GM18511 (cell line): ENCODE measurements at regions not wholly inside any gene's neighbourhood (a gene's known extent, or its start where the extent isn't known, plus 50 kb on each side); places are given as distances from the start of the nearest gene placed in this dataset.
"Not testable (repeated sequence)": the region's sequence is repeated elsewhere in the genome, so short reads cannot be mapped to it uniquely, and the experiment has no call there.

Source experiments
- ATAC-seq: cut with Tn5 transposase; IDR thresholded peaks from one replicate; pipeline ENCODE4 v1.9.1; 2021; ENCODE audit warnings: mild to moderate bottlenecking, moderate library complexity; ENCODE audit not compliant: unreplicated experiment

DNA sequence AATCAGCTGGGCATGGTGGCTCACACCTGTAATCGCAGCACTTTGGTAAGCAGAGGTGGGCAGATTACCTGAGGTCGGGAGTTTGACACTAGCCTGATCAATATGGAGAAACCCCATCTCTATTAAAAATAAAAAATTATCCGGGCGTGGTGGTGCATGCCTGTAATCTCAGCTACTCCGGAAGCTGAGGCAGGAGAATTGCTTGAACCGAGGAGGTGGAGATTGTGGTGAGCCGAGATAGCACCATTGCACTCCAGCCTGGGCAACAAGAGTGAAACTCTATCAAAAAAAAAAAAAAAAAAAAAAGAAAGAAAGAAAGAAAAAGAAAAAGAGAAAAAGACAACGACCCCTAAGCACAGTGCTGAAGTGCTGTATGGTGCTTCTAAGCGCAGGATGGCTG is 280.6 kb upstream of the MAF start:
- ATAC-seq, result not testable (repeated sequence)

DNA sequence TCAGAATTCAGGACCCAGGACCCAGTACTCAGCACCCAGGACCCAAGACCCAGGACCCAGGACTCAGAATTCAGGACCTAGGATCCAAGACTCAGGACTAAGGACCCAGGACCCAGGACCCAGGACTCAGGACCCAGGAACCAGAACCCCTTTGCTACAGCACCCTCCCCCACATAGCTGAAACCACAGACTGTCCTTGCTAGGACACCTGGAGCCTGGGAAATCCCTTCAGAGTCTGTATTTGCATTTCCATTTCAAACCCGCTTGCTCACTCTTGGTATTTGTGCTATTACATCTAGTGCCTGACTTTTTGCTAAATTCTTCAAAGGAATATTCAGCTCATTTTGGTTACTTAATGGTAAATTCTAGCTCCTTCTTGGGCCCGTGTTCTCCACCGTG is 275.8 kb upstream of the MAF start:
- peak; percentile 74 for ATAC-seq

DNA sequence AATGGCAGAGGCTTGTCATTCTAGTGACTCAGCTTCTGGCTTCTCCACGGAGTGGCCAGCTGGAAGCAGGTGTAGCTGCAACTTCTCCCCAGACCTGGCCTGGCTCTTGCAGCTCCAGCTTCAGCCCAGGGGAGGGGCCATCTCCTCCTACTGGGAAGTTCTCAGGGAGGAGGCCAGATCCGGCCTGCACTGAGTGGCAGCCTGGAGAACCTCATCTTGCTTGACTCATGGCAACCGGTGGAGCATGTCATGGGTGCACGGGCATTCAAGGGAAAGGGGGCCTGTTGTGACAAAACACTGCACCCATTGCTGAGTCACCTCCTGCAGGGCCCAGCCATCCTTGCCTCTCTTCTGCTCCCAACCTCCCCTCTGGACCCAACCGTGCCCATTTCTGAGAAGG is 273.9 kb upstream of the MAF start:
- no peak for ATAC-seq

DNA sequence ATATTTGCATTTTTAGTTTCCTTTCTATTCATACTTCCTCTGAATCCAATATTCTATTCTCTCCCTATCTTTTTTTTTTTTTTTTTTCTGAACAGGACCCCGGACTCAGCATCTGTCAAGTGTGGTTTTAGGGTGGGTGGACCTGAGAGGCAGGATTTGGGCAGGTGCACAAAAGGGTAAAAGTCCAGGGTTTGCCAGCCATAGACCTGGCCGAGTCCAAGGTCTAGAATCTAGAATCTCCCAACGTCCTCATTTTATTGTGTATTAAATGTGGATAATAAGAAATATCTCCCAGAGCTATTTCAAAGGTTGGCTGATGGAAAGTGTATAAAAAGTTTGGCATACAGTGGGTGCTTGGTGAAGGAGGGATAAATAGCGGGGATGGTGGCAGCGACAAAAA is 273.3 kb upstream of the MAF start:
- ATAC-seq, result no peak

DNA sequence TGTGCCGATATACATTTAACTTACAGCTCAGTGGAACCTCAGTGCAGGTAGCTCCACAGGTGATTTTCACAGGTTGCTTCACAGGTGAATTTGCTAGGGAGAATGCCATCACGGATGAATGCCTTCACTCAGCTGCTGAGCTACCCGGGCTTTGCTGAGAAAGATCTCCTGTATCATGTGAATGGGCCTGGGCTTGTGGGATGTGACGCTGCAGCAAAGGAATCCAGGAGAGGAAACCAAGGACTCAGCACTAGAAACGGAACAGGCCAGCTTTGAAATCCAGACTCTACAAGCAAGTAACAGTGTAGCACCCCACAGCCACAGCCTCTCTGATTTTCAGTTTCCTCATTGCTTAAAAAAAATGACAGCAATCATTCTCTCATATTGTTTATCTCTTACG is 271.4 kb upstream of the MAF start:
- no peak for ATAC-seq

DNA sequence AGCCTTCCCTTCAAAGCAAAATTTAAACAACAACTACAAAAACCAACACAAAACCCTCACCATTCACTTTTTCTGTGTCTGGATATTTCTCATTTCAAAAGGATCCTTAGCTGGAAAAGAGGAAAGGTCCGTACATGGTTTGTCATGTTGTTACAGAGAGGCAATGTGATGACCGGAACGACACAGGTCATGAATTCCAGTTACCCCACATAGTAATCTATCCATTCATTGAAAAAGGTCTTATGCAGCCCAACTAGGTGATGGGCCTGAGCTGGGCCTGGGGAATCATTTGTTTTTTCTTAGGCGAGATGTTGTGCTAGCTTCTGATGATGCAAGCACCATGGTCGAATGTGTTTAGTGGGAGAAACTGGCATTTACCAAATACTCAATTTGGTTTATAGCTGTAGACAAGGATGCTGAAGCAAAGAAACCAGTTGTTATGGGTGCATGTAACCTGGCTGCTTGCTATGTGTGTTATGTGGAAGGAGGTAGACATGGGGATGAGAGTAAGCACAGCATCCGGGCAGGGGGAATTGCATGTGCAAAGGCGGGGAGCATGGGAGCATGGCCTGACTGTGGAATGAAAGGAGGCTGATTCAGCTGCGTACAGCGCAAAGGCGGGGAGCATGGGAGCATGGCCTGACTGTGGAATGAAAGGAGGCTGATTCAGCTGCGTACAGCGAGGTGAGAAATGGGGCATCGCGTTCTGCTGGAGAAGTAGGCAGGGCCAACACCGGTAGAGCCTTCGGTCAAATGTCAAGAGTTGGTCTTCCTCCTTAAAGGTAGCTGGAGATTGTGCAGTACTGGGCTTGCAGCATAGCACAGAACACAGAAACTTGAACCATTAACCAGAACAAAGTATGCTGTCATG is 269.7 kb upstream of the MAF start:
- ATAC-seq, result no peak

DNA sequence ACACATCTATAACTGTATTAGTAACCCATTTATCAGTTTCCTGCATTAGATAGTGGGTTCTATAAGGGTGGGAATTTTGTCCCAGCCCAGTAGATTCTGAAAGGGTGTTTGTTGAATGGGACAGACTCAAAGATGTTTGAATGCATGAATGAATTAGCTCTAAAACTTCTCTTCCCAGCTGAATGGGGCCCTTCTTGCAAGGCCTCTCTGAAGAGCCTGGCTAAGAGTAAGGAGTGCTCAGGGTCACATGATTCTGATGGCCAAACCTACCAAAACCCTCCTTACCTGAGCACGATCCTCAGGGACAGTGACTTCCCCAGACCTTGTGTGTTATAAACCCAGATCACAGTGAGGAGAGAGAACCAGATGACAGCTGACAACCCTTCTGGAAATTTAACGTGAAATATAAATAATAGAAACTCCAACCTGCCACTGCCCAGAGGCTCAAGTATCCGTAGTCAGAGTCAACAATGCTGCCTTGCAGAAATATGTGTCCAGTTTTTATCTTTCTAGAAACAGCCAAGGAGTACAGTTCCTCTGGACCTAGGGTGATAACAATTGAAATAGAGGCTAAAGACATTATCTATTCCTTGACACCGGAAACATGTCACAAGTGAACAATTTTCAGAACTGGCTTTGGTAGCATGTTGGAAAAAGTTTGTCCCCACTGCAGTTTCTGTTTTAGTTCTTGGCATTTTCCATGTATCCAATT is 268.9 kb upstream of the MAF start:
- no peak for ATAC-seq

DNA sequence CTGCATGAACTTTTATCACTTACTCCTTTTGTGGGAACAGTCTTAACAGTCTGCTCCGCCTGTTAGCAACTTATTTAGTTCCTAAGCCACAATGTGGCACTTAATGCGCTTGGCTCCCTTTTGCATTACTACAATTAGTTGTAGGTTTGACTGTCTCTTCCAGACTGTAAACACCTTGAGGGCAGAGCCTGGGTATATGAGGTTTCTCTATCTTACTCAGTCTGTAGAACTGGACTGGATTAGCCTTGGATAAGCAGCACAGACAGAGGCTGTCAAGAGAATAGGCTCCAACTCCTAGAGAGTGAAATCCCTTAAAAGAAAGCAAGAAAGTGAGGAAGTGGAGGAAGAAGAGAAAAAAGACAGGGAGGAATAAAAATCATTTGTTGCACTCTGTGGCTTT is 268.3 kb upstream of the MAF start:
- ATAC-seq, result no peak

DNA sequence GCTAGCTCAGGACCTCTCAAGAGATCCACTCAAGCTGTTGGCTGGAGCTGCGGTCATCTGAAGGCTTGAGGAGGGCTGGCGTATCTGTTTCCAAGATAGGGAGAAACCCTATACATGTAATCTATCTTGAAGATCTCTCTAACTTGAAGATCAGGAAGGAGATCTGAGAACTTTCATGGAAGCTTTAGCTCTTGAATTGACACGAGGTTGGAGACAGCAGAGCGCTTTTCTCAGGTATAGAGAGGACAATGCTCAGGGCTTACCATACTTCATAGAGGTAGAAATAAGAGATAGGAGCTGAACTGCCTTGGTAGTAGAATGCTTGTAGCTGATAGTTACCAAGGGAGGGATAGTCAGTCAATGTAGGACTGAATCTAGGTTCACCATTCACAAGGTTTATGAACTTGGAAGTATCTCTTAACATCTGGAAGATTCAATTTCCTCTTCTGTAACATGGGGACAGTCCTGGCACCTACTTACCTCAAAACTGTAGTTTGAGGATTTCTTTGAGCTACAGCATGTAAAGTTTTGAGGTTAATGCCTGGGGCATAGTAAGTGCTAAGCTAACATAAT is 267.0 kb upstream of the MAF start:
- no peak for ATAC-seq

DNA sequence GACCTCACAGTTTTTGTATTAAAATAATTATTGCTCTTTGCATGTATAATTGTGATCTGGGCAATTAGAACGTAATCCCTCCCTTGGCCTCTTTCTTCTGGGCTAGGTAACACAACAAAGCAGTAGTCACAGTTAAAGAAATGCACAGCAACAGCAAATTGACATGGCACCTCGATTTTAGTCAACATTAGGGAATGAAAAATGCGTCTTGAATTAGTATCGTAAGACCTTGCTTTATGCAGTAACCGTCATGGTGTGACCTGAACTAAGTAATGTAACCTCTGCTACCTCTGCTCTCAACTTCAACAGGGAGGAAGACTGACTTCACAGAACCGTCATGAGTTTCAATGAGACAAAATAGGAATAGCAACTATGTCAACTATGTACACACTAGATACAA is 265.4 kb upstream of the MAF start:
- no peak for ATAC-seq

DNA sequence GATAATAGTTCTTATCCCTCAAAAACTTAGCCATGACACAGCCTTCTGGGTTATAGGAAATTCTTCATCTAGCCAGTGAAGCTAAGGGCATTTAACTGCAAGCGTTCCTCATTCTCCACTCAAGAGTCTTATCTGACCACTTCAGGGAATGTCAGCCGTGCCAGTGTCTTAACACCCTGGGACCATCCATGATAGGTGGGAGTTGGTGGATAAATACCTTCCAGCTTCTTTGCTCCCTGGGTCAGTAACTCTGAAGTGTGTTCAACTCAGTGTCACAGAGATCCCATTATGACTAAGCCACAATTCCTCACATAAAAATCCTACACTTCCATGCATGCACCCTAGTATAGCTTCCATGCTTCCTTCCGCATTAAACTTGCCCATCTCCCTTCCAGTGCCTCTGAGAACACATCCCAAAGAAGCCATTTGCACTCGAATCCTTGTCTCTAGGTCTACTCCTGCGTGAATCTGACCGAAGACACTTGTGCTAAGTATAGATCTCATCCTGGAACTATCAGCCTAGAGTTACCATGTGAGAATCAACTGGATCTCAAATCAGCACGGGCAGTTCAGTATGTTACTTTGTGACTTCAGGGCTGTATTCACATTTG is 264.3 kb upstream of the MAF start:
- no peak for ATAC-seq

DNA sequence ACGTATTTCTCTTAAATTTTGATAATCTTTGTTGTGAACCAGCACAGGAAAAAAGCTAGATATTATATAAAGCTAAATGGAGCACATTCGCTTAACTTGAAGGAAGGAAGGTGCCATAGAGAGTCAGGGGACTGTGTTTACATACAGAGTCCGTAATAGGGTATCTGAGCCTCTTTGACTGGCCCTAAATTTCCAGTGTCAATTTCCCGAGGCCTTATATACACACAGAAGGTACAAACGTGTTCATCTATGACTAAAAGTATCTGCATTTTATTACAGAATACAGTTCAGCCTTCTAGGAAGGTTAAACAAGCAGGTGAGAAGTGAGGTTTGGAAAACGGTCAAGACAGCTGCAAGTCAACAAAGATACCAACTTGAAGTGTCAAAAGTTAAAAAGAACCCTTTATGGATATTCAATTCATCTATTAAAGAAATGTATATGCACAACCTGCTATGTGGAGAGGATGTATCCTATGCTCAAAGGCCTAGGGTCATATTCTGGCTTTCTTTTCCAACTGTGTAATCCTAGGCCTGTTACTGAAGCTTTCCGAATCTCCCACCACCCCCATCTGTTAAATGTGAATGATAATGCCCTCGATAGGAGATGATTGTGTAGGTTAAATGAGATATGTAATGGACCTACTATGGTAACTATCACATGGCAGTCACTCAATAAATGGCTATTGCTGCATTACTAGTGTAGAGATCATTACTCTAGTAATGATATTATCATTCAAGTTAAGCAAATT is 263.7 kb upstream of the MAF start:
- ATAC-seq, result no peak

DNA sequence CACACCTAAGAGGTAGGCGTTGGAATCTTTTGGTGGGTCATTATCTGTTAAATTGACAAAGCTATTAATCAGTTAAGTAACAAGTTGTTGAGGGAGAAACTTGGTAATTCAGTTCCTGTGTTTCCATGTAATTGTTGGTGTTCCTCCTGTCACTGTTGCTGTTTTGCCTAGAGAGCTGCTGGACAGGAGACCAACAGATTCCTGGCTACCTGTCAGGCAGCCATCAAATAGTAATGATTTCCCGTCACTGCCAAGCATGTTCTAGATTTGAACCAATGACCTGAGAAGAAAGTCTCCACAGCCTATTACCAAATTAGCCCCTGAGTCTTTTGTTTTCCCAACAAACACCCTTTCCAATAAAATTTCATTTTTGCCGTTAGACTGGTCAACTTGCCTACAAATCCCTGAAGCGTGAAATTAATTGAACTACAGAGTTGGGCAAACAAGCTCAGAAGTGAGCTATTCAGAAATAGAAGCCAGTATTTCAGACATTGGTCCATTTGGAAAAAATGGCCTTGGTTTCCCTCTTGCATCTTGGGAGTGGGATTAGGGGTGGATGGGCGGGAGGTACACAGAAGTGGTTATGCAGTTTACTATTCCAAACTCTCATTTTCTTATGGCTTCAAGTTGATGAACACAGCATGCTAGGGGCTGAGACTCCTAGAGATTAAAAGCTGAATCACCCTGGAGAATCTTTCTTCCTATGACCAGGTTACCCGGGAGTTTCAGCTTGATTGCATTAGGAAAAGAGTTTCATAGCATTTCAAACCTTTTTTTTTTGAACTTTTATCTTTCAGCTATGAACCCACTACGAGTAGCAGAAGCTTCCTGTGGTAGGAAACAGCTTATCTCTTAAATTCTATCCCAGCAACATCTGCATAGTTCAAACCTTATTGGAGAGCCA is 262.8 kb upstream of the MAF start:
- no peak for ATAC-seq

DNA sequence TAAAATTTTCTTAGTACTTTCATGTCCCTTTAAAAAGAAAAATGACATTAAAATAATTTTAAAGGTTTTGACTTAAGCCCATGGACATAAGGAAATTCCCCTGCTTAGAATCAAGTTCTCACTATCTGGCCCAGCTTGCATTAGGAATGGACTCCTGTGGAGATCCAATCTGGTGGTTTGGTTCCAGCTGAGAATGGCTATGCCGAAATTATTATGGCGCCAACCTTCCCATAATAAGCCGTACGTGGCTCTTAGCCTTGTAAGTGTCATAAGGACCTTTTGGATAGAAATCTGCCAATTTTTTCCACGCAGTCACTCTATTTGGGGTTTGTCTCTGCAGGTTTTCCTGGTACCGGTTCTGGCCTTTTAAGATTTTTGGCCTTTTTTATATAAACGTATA is 262.1 kb upstream of the MAF start:
- ATAC-seq, result no peak

DNA sequence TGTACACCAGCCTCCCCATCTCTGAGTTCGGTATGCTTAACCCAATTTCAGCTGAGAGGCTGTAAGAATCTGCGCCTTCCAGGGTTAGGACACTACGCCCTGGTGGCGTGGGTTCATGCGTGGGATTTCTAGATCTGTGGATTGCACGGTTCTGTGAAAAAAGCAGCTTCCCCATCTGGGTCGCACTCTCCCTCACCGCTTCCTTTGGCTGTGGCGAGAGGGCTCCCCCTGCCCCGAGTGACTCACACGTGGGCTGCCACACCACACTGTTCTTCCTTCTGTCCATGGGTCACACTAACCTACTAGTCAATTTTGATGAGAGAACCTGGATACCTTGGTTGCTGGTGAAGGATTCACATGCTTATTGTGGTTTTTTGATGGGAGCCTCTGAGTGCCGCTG is 256.0 kb upstream of the MAF start:
- ATAC-seq, result no peak

DNA sequence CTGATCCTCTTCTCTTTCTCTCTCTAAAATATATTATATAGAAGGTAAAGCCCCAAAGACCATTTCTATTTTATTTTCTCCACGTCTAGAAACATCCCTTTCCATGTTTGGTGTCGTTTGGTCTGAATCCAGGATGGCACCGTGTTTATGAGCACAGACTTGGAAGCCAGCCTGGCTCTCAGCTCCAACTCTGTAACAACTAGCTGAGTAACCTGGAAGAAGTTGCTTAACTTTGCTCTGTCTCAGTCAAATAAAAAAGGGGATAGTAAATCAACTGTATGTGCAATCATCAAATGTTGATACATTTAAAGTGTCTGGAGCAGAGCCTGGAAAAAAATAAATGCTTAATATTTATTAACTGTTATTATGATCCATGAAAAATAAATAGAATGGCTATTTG is 249.8 kb upstream of the MAF start:
- ATAC-seq, result no peak

DNA sequence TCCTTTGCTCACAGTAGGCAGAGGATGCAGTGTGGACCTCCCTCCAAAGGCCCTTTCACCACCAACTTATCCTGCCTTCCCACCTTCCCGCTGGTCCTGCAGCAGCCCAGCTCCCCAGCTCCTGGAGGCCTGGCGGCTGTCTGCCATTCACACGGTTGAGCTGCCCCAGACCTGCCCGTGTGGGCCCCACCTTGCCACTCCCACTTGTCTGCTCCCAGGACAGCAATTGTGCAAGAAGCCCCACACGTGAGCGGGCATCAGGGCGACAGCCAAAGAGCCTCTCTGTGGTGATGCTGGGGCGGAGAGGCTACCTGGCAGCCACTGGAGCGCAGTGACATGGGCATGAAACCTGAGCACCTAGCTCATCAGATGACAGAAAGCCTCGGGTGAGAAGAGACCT is 248.6 kb upstream of the MAF start:
- no peak for ATAC-seq

DNA sequence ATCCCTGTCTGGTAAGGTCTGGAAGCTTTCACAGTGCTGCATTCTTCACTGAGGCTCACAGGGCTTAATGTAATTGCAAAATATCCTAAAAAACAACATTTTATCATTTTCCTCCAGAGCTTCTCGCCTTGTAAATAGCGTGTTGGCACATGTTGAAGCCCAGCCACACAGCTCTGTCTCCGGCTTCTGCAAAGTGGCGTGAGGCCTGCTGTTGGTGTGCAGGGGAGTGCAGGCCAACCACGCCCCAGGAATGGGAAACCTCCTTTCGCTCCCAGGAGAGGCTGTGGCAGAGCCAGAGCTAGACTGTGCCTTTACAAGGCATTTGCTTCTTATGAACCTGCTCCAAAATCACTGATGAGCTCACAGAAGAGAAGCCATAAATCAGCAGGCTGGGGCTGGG is 248.2 kb upstream of the MAF start:
- no peak for ATAC-seq

DNA sequence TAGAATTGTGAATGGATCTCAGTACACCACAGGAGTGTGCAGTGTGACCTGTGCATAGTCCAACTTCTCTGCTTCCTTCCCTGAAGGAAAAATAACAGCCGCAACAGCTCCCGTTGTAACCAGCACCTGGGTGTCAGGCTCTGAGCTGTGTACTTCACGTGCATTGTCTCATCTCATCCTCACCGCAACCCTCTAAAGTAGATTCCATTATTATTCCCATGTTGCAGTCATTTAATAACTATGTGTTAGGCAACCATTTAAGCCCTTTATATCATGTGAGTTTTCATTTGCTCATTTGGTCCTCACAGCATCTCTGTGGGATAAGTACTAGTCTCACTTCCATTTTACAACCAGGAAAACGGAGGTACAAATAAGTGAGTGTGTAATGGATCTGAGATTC is 247.0 kb upstream of the MAF start:
- ATAC-seq, result no peak

DNA sequence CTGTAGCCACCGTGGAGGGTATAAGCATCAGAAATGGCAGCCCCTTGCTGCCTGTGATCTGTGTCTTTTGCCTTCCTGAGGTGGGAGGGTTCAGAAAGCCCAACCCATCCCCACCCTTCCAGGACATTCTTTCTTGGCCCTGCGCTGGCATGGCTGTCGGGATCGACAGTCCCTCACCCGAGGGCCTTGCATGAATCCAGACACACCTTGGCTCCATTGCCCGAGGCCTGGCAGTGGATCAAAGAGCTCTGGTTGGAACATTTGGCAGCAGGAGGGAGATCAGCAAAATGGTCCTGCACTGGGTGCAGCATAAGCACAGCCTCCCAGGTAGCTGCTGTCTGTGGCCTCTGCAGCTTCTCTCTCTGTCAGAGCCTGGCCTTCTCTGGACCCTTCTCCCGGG is 246.6 kb upstream of the MAF start:
- ATAC-seq, result no peak
